GM21381 (cell line): ENCODE measurements at regions not wholly inside any gene's neighbourhood (a gene's known extent, or its start where the extent isn't known, plus 50 kb on each side); places are given as distances from the start of the nearest gene placed in this dataset.

Experiments used
- ATAC-seq: cut with Tn5 transposase; IDR thresholded peaks from one replicate; pipeline ENCODE4 v1.9.1; 2021; ENCODE audit warnings: mild to moderate bottlenecking, moderate library complexity; ENCODE audit not compliant: unreplicated experiment

DNA sequence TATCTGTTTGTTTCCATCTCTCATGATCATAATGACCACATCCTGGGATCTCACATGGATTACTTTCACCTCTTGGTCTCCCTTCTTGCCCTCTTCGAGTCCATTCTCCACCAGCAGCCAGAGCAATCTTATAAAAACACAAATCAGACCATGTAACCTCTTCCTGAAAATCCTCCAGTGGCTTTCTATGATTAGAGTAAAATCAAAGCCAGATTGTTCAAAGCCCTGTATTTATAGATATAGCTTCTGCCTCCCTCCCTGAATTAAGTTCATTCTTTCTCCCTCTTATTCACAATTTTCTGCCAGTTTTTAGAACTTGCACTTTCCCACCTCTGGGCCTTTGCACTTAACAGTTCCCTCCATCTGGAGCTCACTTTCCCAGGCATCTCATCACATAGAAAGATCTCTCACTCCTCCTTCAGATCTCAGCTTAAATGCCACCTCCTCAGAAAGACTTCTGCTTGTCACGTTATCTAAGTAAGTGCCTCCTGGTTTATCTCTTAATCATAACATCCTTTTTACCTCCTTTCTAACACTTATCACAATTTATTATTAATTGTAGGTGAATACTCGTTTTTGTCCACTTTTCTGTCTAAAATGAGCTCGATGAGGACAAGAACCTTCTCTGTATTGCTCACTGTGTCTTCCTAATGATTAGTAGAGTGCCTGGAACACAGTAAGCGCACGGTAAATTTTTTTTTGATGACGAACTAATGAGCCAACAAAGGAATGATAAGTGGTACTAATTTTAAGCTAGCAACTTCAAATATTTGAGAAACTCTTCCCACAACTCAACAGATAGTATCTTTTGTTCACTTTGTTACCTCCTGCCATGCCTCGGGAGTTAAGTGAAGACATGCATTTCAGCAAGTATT is 80.5 kb downstream of the CYB561 start:
- ATAC-seq: no peak

DNA sequence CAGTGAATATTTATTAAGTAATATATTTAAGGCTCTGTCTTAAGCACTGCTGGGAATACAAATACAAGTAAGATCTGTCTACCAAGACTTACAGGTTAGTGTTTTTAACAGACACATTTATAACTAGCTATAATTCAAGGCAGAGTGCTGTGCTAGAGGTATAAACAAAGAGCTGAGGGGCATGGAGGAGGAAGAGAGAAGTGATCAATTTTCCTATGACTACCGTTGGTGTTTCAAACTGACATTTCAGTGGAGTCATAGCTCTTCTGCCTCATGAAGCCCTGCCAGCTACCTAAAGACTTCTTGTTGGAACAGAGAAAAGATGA is 79.9 kb downstream of the CYB561 start:
- ATAC-seq: no peak

DNA sequence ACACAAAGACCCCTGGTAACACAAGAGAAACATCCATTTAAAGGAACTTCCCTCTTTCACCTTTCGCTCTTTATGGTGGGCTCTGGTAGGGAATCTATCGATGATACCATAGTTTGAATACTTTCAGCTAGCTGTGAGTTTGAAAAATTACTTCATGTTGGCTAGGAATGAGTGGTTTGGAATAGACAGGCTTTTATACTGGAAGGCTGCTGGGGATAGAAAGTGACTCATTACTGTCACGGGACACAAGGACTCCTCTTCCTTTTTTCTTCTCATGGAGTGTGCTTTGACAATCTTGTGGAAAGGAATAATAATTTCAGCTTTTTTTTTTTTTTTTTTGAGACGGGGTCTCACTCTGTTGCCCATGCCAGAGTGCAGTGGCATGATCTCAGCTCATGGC is 76.9 kb downstream of the CYB561 start:
- no peak for ATAC-seq

DNA sequence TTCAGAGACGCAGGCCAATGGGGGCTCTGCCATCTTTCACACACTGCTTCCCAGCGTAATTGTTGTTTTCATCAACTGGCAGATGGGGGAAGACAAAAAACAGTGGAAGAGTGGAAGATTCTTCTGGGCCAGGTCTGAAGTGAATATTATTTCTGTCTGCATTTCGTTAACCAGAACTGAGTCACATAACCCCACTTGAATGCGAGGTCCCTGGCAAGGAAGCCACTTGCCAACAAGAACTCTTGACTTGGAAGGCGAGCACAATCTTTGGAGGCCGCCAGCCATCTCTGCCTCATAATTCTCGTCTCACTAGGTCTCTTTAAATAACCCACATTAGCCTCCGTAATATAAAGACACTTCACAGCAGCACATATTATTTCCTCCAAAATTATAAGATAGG is 75.4 kb downstream of the CYB561 start:
- ATAC-seq: no peak

DNA sequence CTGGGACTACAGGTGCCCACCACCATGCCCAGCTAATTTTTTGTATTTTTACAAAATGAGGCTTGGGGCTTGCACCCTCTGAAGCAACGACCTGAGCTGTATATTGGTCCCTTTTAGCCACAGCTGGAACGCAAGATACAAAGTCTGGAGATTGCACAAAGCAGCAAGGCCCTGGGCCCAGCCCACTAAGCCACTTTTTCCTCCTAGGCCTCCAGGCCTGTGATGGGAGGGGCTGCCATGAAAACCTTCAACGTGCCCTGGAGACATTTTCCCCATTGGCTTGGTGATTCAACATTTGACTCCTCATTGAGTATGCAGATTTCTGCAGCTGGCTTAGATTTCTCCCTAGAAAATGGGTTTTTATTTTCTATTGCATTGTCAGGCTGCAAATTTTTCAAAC is 69.2 kb downstream of the CYB561 start:
- no peak for ATAC-seq

DNA sequence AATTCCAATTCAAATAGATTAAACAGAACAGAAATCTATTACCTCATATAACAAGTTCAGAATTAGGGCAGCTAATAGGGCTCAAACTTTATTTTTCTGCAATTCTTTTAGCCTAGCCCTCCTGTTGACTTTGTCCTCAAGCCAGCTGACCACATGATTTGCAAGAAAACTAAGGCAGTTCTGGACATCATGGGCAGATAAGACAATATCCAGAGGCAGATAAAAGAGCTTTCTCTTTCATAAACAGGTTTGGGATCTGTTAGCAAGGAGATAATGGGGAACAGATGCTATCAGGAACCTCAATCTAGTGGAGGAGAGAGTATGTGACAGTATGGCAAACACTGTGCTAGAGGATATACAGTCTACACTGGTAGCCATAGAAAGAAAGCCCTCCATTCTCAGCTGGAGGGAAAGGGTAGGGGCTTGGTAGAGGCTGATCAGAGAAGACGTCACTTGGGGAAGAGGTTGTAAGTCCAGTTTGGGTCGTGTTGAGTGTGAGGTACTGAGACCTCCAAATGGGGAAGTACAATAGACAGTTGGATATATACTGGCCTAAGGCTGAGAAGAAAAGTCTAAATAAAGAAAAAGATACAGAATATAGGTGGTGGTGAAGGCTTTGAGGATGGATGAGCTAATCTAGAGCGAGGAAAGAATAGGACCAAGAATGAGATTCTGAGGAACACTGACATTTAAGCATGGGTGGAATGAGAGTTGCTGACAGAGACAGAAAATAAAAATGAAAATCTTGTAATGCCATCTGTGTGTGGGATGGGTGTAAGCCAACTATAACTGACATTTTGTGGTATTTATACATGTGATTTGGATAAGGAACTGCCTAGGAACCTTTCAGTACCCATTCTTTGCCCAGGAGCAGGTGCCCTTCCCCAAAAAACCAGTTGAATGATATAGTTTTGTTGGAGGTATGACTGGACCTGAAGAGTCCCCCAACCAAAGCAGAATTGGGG is 67.4 kb downstream of the CYB561 start:
- ATAC-seq: no peak

DNA sequence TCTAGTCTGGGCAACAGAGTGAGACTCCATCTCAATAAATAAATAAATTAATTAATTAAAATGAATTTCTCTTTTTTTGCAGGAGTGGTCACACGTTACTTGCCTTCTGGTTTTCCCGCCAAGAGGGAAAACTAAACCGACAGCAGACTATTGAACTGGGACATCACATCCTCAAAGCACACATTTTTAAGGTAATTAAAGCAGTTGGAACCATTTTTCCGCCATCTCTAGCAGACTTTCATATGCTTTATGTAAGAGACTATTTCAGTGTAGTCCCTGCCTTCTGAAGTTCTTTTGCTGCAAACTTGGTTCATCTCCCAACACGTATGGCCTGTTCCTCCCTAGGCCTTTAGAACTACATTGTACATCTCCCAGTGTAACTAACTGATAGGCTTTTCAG is 66.5 kb downstream of the CYB561 start:
- no peak for ATAC-seq

DNA sequence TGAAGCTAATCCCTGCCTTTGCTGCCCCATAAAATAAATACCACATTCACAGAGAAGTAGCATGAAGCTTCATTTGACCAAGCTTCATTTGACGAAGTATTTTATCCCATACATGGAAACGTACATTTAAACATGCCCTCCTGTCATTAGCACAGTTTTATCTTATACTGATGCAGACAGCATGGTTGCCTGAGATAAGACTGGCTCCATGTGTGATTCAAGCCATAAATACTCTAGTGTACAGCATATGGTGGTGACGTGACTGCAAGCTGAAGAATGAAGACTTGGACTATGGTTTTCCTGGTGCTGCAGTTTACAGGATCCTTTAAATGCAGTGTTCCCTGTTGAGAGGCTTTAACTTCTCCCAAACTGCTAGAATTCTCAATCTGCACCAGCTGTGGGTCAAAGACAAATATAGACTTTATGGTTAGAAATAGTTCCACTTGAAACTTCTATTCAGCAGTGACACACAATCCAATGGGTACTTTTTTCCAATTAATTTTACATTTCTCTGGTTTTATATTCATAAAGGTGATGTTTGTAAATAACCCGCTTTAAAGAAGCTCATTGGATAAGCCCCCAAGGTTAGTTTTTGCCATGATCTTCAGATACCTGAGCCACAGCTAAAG is 64.9 kb downstream of the CYB561 start:
- no peak for ATAC-seq

DNA sequence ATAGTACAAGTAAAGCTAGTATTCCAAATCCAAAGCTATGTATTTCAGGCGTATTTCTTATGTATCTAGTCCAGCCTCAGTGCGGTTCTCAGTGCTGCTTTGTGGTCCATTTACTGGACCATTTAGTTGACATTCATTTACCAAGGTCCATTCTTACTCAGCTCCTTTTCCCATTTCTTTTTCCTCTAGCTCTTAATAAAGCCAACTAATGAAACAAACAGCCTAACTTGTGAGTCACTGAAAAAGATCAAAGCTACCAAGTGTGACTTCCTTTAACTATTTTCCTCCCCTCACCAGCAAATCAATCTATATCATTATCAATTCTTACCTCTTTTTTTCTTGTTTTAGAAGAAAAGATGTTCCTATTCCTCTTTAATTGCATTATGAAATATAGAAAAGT is 64.0 kb downstream of the CYB561 start:
- ATAC-seq: no peak
